Kidney (tissue), 13 donors: ENCODE measurements at regions not wholly inside any gene's neighbourhood (a gene's known extent, or its start where the extent isn't known, plus 50 kb on each side); places are given as distances from the start of the nearest gene placed in this dataset.

ENCODE experiments used
- DNase-seq, 5 donors: peaks; one replicate each; pipeline ENCODE4 v3.0.0-alpha.2; 2013 to 2020
- FAIRE-seq: peaks from 2 replicates; lab custom pipeline; 2012; peaks lifted over from hg19 to GRCh38; lab: Jason Lieb, UNC
- H3K27ac ChIP-seq, 2 donors: one replicate each; pipeline ENCODE4 v1.7.0; 2013; ENCODE audit warnings: low read depth in 2 of 2, low read length in 2 of 2, inconsistent platforms in 1 of 2
- H3K27me3 ChIP-seq: one replicate; pipeline ENCODE4 v1.7.1; 2013; ENCODE audit warnings: low read length, inconsistent platforms; ENCODE audit not compliant: control insufficient read depth, insufficient read depth
- H3K36me3 ChIP-seq, 3 donors: one replicate each; pipeline versions ENCODE4 v1.7.0 to v1.7.1; 2013; ENCODE audit warnings: low read length in 3 of 3, control low read depth in 1 of 3, inconsistent platforms in 1 of 3; ENCODE audit not compliant: insufficient read depth in 3 of 3, control insufficient read depth in 2 of 3
- H3K4me1 ChIP-seq, 3 donors: one replicate each; pipeline versions ENCODE4 v1.7.0 to v1.7.1; 2013; ENCODE audit warnings: low read length in 3 of 3, inconsistent platforms in 1 of 3, low read depth in 1 of 3; ENCODE audit not compliant: control insufficient read depth in 2 of 3, insufficient read depth in 2 of 3
- H3K4me3 ChIP-seq, 3 donors: one replicate each; pipeline versions ENCODE4 v1.7.0 to v1.8.1; 2013; ENCODE audit warnings: low read length in 3 of 3, control low read depth in 1 of 3, inconsistent platforms in 1 of 3
- H3K9ac ChIP-seq, 3 donors: one replicate each; pipeline versions ENCODE4 v1.7.0 to v1.7.1; 2013; ENCODE audit warnings: low read length in 3 of 3, control low read depth in 1 of 3, inconsistent platforms in 1 of 3
- H3K9me3 ChIP-seq, 3 donors: one replicate each; pipeline versions ENCODE4 v1.7.0 to v1.7.1; 2013; ENCODE audit warnings: low read length in 3 of 3, control low read depth in 1 of 3, inconsistent platforms in 1 of 3; ENCODE audit not compliant: control insufficient read depth in 2 of 3, insufficient read depth in 1 of 3
- CTCF ChIP-seq: IDR thresholded peaks from 3 replicates; pipeline ENCODE4 v1.5.1; 2012; ENCODE audit warnings: mild to moderate bottlenecking, moderate library complexity, borderline replicate concordance; ENCODE audit not compliant: insufficient read depth; ENCODE audit errors: extremely low read depth
- intact Hi-C: fragments of 100-400 bp; cut with DNase I; formaldehyde crosslinking; loops from one replicate; pipeline ENCODE4 v1.11.1; 2022
- donor health status: control.
- donor health status: control.
- donor health status: control.
- donor health status: control.
- donor health status: control.
- donor health status: DM: yes; HTN: yes; CAD: no.
- donor health status: Normal renal cell carcinoma (clear cell type).

GRCh38 chr16:88301886-88302285 lies 80.9 kb upstream of the ZNF469 start:
- Histone ChIP-seq H3K9me3 (peaks cover 0 to 3% (median 1%) of the 10 kb centered on the region in 3 donors), H3K27ac (no peak overlapping the region), H3K27me3 (no peaks in the 10 kb centered on the region), H3K9ac (no peak overlapping the region), H3K36me3 (no peaks in the 10 kb centered on the region), H3K4me1 (peaks cover 0 to 6% (median 0%) of the 10 kb centered on the region in 3 donors), H3K4me3 (no peak overlapping the region)
- no peak for FAIRE-seq
- TF ChIP-seq CTCF: no peak
- peak in 1 of 5 donors; percentile 20 for DNase-seq
- intact Hi-C loops: no loop called here

- peaks cover 0 to 6% (median 0%) of the 10 kb centered on the region in 3 donors for H3K4me1 ChIP-seq
- H3K36me3 ChIP-seq: no peaks in the 10 kb centered on the region
- no peak for TF ChIP-seq CTCF
- H3K27me3 ChIP-seq: no peaks in the 10 kb centered on the region
- DNase-seq (peak in 1 of 5 donors; percentile 63), FAIRE-seq (no peak)
- intact Hi-C loops: no loop called here
- H3K9me3 ChIP-seq: peaks cover 0 to 3% (median 1%) of the 10 kb centered on the region in 3 donors
- no peak overlapping the region for H3K9ac ChIP-seq
- no peak overlapping the region for H3K27ac ChIP-seq
- H3K4me3 ChIP-seq: no peak overlapping the region
These were observed 80.1 kb upstream of the ZNF469 start for GRCh38 chr16:88302666-88303065.

GRCh38 chr16:88303405-88303804 lies 79.4 kb upstream of the ZNF469 start:
- intact Hi-C loops: no loop called here
- no peaks in the 10 kb centered on the region for H3K27me3 ChIP-seq
- TF ChIP-seq CTCF: no peak
- DNase-seq: peak in 1 of 5 donors; percentile 33
- peaks cover 0 to 9% (median 1%) of the 10 kb centered on the region in 3 donors for H3K9me3 ChIP-seq
- H3K9ac ChIP-seq: no peak overlapping the region
- H3K4me1 ChIP-seq: peaks cover 0 to 6% (median 0%) of the 10 kb centered on the region in 3 donors
- H3K4me3 ChIP-seq: no peak overlapping the region
- H3K36me3 ChIP-seq: no peaks in the 10 kb centered on the region
- no peak overlapping the region for H3K27ac ChIP-seq
- FAIRE-seq: no peak
